GM19043 (cell line): ENCODE measurements at regions not wholly inside any gene's neighbourhood (a gene's known extent, or its start where the extent isn't known, plus 50 kb on each side); places are given as distances from the start of the nearest gene placed in this dataset.

Experiments used
- ATAC-seq: cut with Tn5 transposase; IDR thresholded peaks from one replicate; pipeline ENCODE4 v1.9.1; 2021; ENCODE audit warnings: low read depth; ENCODE audit not compliant: unreplicated experiment

GRCh38 chr1:29452463-29453230, 216.3 kb downstream of the PTPRU start:
- ATAC-seq: no peak

GRCh38 chr1:29451368-29451892, 215.1 kb downstream of the PTPRU start:
- ATAC-seq: no peak

- ATAC-seq: no peak
Observed at GRCh38 chr1:29450591-29450990, 214.3 kb downstream of the PTPRU start.

GRCh38 chr1:29448456-29449235, 212.3 kb downstream of the PTPRU start:
- ATAC-seq: no peak

- no peak for ATAC-seq
Observed at GRCh38 chr1:29447368-29447767, 211.0 kb downstream of the PTPRU start.

GRCh38 chr1:29444782-29445729, 208.7 kb downstream of the PTPRU start:
- no peak for ATAC-seq

- no peak for ATAC-seq
Observed at GRCh38 chr1:29444081-29444715, 207.9 kb downstream of the PTPRU start.

GRCh38 chr1:29441916-29442668, 205.8 kb downstream of the PTPRU start:
- ATAC-seq: no peak

- ATAC-seq: no peak
Observed at GRCh38 chr1:29439615-29440014, 203.3 kb downstream of the PTPRU start.

- ATAC-seq: no peak
Observed at GRCh38 chr1:29438991-29439390, 202.7 kb downstream of the PTPRU start.

GRCh38 chr1:29437946-29438345, 201.6 kb downstream of the PTPRU start:
- ATAC-seq: no peak

GRCh38 chr1:29436181-29436785, 200.0 kb downstream of the PTPRU start:
- no peak for ATAC-seq

GRCh38 chr1:29433830-29434229, 197.5 kb downstream of the PTPRU start:
- ATAC-seq: no peak

GRCh38 chr1:29431138-29431537, 194.8 kb downstream of the PTPRU start:
- no peak for ATAC-seq

- no peak for ATAC-seq
Observed at GRCh38 chr1:29429656-29430055, 193.3 kb downstream of the PTPRU start.

GRCh38 chr1:29428997-29429396, 192.7 kb downstream of the PTPRU start:
- no peak for ATAC-seq

- no peak for ATAC-seq
Observed at GRCh38 chr1:29428280-29428615, 191.9 kb downstream of the PTPRU start.

GRCh38 chr1:29427614-29428279, 191.4 kb downstream of the PTPRU start:
- no peak for ATAC-seq
